GM12865 (cell line): ENCODE measurements at regions not wholly inside any gene's neighbourhood (a gene's known extent, or its start where the extent isn't known, plus 50 kb on each side); places are given as distances from the start of the nearest gene placed in this dataset.

Experiments used
- DNase-seq: peaks from one replicate; pipeline ENCODE4 v3.0.0; 2010; ENCODE audit warnings: low read depth
- H3K4me3 ChIP-seq: 2 replicates; pipeline ENCODE4 v1.5.1; 2011; ENCODE audit warnings: mild to moderate bottlenecking, low read depth, low read length, control low read depth
- CTCF ChIP-seq: IDR thresholded peaks from 2 replicates; pipeline ENCODE4 v1.5.1; 2011; ENCODE audit warnings: low read length, control low read depth, low read depth, inconsistent platforms; ENCODE audit not compliant: insufficient read depth; ENCODE audit errors: missing control alignments

- H3K4me3 ChIP-seq, result no peak overlapping the region
- DNase-seq, result no peak
- no peak for TF ChIP-seq CTCF
Measured at GRCh38 chr17:13749166-13749890, 147.6 kb upstream of the HS3ST3A1 start.

GRCh38 chr17:13749891-13750235 is 148.1 kb upstream of the HS3ST3A1 start:
- no peak for TF ChIP-seq CTCF
- no peak overlapping the region for H3K4me3 ChIP-seq
- no peak for DNase-seq

- no peak for TF ChIP-seq CTCF
- no peak for DNase-seq
- H3K4me3 ChIP-seq, result no peak overlapping the region
Measured at GRCh38 chr17:13750816-13751793, 149.4 kb upstream of the HS3ST3A1 start.

- TF ChIP-seq CTCF, result no peak
- no peak for DNase-seq
- no peak overlapping the region for H3K4me3 ChIP-seq
Measured at GRCh38 chr17:13753154-13753553, 151.4 kb upstream of the HS3ST3A1 start.

GRCh38 chr17:13753771-13754170 is 152.0 kb upstream of the HS3ST3A1 start:
- no peak overlapping the region for H3K4me3 ChIP-seq
- no peak for TF ChIP-seq CTCF
- DNase-seq, result no peak

- no peak overlapping the region for H3K4me3 ChIP-seq
- DNase-seq, result no peak
- TF ChIP-seq CTCF, result no peak
Measured at GRCh38 chr17:13755851-13756250, 154.1 kb upstream of the HS3ST3A1 start.
